Fibroblast of villous mesenchyme (primary cell): ENCODE measurements at regions not wholly inside any gene's neighbourhood (a gene's known extent, or its start where the extent isn't known, plus 50 kb on each side); places are given as distances from the start of the nearest gene placed in this dataset.
"Not testable (repeated sequence)": the region's sequence is repeated elsewhere in the genome, so short reads cannot be mapped to it uniquely, and the experiment has no call there.

ENCODE experiments used
- DNase-seq: peaks from one replicate; pipeline ENCODE4 v3.0.0-alpha.2; 2010; ENCODE audit warnings: low read depth
- H3K4me3 ChIP-seq: 2 replicates; pipeline ENCODE4 v1.5.1; 2011; ENCODE audit warnings: low read depth, mild to moderate bottlenecking, low read length
- TF ChIP-seq, protein P1 (sequence below): IDR thresholded peaks from 2 replicates; pipeline ENCODE4 v1.5.1; 2012; ENCODE audit warnings: low read depth, mild to moderate bottlenecking, low read length; ENCODE audit not compliant: insufficient read depth

- no peak for DNase-seq
- H3K4me3 ChIP-seq: no peak overlapping the region
- TF ChIP-seq, protein P1, sequence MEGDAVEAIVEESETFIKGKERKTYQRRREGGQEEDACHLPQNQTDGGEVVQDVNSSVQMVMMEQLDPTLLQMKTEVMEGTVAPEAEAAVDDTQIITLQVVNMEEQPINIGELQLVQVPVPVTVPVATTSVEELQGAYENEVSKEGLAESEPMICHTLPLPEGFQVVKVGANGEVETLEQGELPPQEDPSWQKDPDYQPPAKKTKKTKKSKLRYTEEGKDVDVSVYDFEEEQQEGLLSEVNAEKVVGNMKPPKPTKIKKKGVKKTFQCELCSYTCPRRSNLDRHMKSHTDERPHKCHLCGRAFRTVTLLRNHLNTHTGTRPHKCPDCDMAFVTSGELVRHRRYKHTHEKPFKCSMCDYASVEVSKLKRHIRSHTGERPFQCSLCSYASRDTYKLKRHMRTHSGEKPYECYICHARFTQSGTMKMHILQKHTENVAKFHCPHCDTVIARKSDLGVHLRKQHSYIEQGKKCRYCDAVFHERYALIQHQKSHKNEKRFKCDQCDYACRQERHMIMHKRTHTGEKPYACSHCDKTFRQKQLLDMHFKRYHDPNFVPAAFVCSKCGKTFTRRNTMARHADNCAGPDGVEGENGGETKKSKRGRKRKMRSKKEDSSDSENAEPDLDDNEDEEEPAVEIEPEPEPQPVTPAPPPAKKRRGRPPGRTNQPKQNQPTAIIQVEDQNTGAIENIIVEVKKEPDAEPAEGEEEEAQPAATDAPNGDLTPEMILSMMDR: no peak
Observed at GRCh38 chr2:65914244-65914786, 481.9 kb upstream of the SPRED2 start.

DNA sequence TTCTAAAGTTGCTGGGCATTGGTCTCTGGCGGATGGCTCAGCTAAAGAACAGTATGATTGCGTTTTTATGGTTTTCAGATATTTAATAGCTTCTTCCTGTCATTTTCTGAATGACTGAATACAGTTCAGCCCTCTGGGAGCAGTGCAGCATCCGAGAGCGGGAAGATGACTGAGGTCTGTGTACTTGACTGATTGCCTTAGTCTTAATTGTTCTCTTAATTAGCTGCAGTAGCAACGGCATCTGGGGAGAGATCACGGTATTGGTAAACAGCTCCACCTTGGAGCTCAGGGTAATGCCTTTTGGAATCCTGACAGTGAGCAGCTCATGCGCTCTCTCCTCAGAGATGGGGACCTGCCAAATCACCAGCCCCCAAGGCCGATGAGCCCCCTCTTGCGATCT lies 481.4 kb upstream of the SPRED2 start:
- DNase-seq: no peak
- TF ChIP-seq, protein P1: no peak
- no peak overlapping the region for H3K4me3 ChIP-seq

- TF ChIP-seq, protein P1: no peak
- no peak for DNase-seq
- H3K4me3 ChIP-seq: no peak overlapping the region
Observed at GRCh38 chr2:65901756-65902155, 469.4 kb upstream of the SPRED2 start.

DNA sequence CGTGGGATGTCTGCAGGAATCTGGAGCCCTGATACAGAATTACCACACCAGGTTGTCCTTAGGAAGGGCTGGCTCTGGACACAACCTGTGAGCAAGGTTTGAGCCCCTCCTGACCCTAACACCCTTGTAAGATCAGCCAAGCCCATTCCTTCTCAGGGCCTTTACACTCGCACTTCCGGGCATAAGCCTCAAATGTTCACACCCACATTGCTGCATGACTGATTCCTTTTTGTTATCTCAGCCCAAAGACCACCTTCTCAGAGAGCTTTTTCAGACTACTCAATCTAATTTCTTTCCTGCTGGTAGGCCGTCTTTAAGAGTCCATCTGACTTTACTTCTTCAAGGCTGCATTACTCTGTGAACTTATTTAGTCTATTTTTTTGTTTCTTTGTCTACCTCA lies 464.0 kb upstream of the SPRED2 start:
- TF ChIP-seq, protein P1: no peak
- no peak overlapping the region for H3K4me3 ChIP-seq
- DNase-seq: no peak

GRCh38 chr2:65890131-65890530 lies 457.7 kb upstream of the SPRED2 start:
- H3K4me3 ChIP-seq, DNase-seq: not testable (repeated sequence)

DNA sequence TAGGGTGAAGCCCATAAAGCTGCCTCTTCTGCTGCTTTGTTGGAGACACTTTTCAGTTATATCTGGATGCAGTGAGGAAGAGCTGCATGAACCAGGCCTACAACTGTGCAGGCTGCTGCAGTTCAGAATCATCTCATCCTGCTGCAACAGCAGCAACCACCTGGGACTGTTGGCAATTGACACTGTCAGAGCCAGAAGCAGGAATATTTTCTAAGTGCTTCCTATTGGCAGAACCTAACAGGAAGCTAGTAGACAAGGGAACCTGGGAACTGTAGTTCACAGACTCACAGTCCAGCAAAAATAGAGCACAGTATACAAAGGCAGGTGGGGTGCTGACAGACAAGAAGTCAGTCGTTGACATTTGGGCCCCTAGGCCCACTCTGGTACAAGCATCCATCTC lies 452.9 kb upstream of the SPRED2 start:
- DNase-seq: no peak
- TF ChIP-seq, protein P1: no peak
- H3K4me3 ChIP-seq: no peak overlapping the region

GRCh38 chr2:65881592-65881991 lies 449.2 kb upstream of the SPRED2 start:
- DNase-seq: no peak
- H3K4me3 ChIP-seq: no peak overlapping the region
- TF ChIP-seq, protein P1: no peak
